HepG2 (cell line): ENCODE measurements at regions not wholly inside any gene's neighbourhood (a gene's known extent, or its start where the extent isn't known, plus 50 kb on each side); places are given as distances from the start of the nearest gene placed in this dataset.

Experiments
- BHLHE40 ChIP-seq: IDR thresholded peaks from 2 replicates; pipeline ENCODE4 v1.6.1; 2011; ENCODE audit warnings: low read length, improper control_type of control experiment
- CBX5 ChIP-seq: sonication (generic); formaldehyde crosslinking; IDR thresholded peaks from 2 replicates; pipeline ENCODE4 v1.4.0; 2020; ENCODE audit warnings: missing genetic modification reagents, borderline replicate concordance
- EED ChIP-seq: sonication (generic); formaldehyde crosslinking; IDR thresholded peaks from 2 replicates; pipeline ENCODE4 v1.5.0; 2020; ENCODE audit warnings: mild to moderate bottlenecking, missing genetic modification reagents
- EHMT2 ChIP-seq: fragments of 200-600 bp; sonication (generic); IDR thresholded peaks from 2 replicates; pipeline ENCODE4 v1.7.0; 2017; ENCODE audit warnings: antibody characterized with exemption, low read depth, low read length, borderline replicate concordance
- ERF ChIP-seq: IDR thresholded peaks from 2 replicates; pipeline ENCODE4 v1.6.1; 2018; ENCODE audit warnings: missing biosample characterization, missing genetic modification reagents
- FOXA1 ChIP-seq, 2 experiments: fragments of 450-650 bp in 1 of 2; sonication (generic) in 1 of 2; formaldehyde crosslinking in 1 of 2; IDR thresholded peaks; 2 replicates each; pipeline versions ENCODE4 v1.4.0 to v1.6.1; 2016 to 2020; ENCODE audit warnings: missing genetic modification reagents in 1 of 2
- HDAC1 ChIP-seq: sonication (generic); formaldehyde crosslinking; IDR thresholded peaks from 2 replicates; pipeline ENCODE4 v1.5.1; 2020; ENCODE audit warnings: mild to moderate bottlenecking, missing genetic modification reagents
- HNRNPK ChIP-seq: fragments of 200-400 bp; formaldehyde crosslinking; IDR thresholded peaks from 2 replicates; pipeline ENCODE4 v1.6.1; 2018; ENCODE audit warnings: low read length, low read depth, moderate library complexity, mild to moderate bottlenecking; ENCODE audit not compliant: poor library complexity, severe bottlenecking
- IRF2 ChIP-seq: IDR thresholded peaks from 2 replicates; pipeline ENCODE4 v1.6.1; 2018; ENCODE audit warnings: missing genetic modification reagents, missing compliant biosample characterization
- KDM5B ChIP-seq: sonication (generic); formaldehyde crosslinking; IDR thresholded peaks from 2 replicates; pipeline ENCODE4 v1.4.0; 2020; ENCODE audit warnings: missing genetic modification reagents, mild to moderate bottlenecking, borderline replicate concordance
- NFYC ChIP-seq: IDR thresholded peaks from 2 replicates; pipeline ENCODE4 v1.6.1; 2016; ENCODE audit warnings: missing genetic modification reagents, missing compliant biosample characterization
- ONECUT2 ChIP-seq: sonication (generic); formaldehyde crosslinking; IDR thresholded peaks from 2 replicates; pipeline ENCODE4 v1.4.0; 2020; ENCODE audit warnings: missing genetic modification reagents
- RAD21 ChIP-seq: fragments of 450-650 bp; formaldehyde crosslinking; IDR thresholded peaks from 2 replicates; pipeline ENCODE4 v1.5.0; 2020; ENCODE audit warnings: mild to moderate bottlenecking
- SIN3A ChIP-seq: IDR thresholded peaks from 2 replicates; pipeline ENCODE4 v1.6.1; 2011; ENCODE audit warnings: low read depth, mild to moderate bottlenecking, control low read depth, low read length, borderline replicate concordance
- SP1 ChIP-seq, 2 experiments: fragments of 450-650 bp in 1 of 2; sonication (generic) in 1 of 2; formaldehyde crosslinking in 1 of 2; IDR thresholded peaks; 2 replicates each; pipeline versions ENCODE4 v1.4.0 to v1.6.1; 2016 to 2020; ENCODE audit warnings: missing genetic modification reagents in 1 of 2
- XRCC5 ChIP-seq: fragments of 200-400 bp; formaldehyde crosslinking; optimal IDR thresholded peaks from 2 replicates; pipeline ENCODE3; 2017; ENCODE audit warnings: mild to moderate bottlenecking, low read length
- ZFX ChIP-seq: sonication (generic); formaldehyde crosslinking; IDR thresholded peaks from 2 replicates; pipeline ENCODE4 v1.4.0; 2020; ENCODE audit warnings: mild to moderate bottlenecking, low read depth, missing genetic modification reagents, moderate library complexity
- ZNF263 ChIP-seq: sonication (generic); formaldehyde crosslinking; IDR thresholded peaks from 2 replicates; pipeline ENCODE4 v1.4.0; 2020; ENCODE audit warnings: missing genetic modification reagents
- ZNF274 ChIP-seq: sonication (generic); formaldehyde crosslinking; IDR thresholded peaks from 2 replicates; pipeline ENCODE4 v1.5.1; 2020; ENCODE audit warnings: mild to moderate bottlenecking, missing genetic modification reagents
- ZNF292 ChIP-seq: sonication (generic); formaldehyde crosslinking; IDR thresholded peaks from 2 replicates; pipeline ENCODE4 v1.8.1; 2022; ENCODE audit warnings: mild to moderate bottlenecking, low read depth, missing genetic modification reagents, borderline replicate concordance
- ZNF331 ChIP-seq: sonication (generic); formaldehyde crosslinking; IDR thresholded peaks from 2 replicates; pipeline ENCODE4 v1.4.0; 2020; ENCODE audit warnings: missing genetic modification reagents
- ZNF44 ChIP-seq: sonication (generic); formaldehyde crosslinking; IDR thresholded peaks from 2 replicates; pipeline ENCODE4 v1.5.1; 2020; ENCODE audit warnings: mild to moderate bottlenecking, missing genetic modification reagents
- ZNF563 ChIP-seq: sonication (generic); formaldehyde crosslinking; IDR thresholded peaks from 2 replicates; pipeline ENCODE4 v1.8.0; 2022; ENCODE audit warnings: mild to moderate bottlenecking, moderate library complexity, missing genetic modification reagents
- ZNF768 ChIP-seq: sonication (generic); formaldehyde crosslinking; IDR thresholded peaks from 2 replicates; pipeline ENCODE4 v1.4.0; 2020; ENCODE audit warnings: missing genetic modification reagents
- ZNF850 ChIP-seq: sonication (generic); formaldehyde crosslinking; conservative IDR thresholded peaks from 2 replicates; pipeline ENCODE4 v1.9.0; 2021; ENCODE audit warnings: mild to moderate bottlenecking, missing genetic modification reagents
- ZSCAN22 ChIP-seq: sonication (generic); formaldehyde crosslinking; IDR thresholded peaks from 2 replicates; pipeline ENCODE4 v1.4.0; 2020; ENCODE audit warnings: mild to moderate bottlenecking, missing genetic modification reagents
- ZSCAN30 ChIP-seq: sonication (generic); formaldehyde crosslinking; IDR thresholded peaks from 2 replicates; pipeline ENCODE4 v1.5.0; 2020; ENCODE audit warnings: mild to moderate bottlenecking, missing genetic modification reagents
- TF ChIP-seq, protein P1 (sequence below): IDR thresholded peaks from 2 replicates; pipeline ENCODE4 v1.6.1; 2016; ENCODE audit warnings: missing genetic modification reagents, missing compliant biosample characterization
- TF ChIP-seq, protein P2 (sequence below): sonication (generic); formaldehyde crosslinking; IDR thresholded peaks from 2 replicates; pipeline ENCODE4 v1.5.0; 2020; ENCODE audit warnings: missing genetic modification reagents, mild to moderate bottlenecking, borderline replicate concordance
- TF ChIP-seq, protein P3 (sequence below): sonication (generic); formaldehyde crosslinking; IDR thresholded peaks from 2 replicates; pipeline ENCODE4 v1.9.0; 2022; ENCODE audit warnings: missing genetic modification reagents, mild to moderate bottlenecking, borderline replicate concordance

DNA sequence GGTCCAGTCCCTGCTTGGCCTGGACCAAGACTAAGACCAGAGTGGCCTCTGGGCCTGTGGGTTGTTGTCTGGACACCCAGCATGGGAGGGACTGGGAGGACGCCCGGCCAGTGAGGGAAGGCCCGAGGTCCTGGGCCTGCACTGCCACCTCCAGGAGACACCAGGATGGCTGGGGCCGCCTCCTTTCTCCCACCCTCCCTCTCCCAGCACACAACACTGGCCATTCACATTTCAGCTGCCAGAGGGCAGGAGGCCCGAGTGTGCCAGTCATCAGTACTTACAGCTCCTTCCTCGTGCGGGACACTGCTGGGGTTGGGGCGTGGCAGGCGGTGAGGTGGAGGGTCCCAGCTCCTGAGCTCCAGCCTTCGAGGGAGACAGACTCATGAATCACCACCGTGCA lies 133.5 kb downstream of the ASB1 start (continued):
- TF ChIP-seq, protein P1, sequence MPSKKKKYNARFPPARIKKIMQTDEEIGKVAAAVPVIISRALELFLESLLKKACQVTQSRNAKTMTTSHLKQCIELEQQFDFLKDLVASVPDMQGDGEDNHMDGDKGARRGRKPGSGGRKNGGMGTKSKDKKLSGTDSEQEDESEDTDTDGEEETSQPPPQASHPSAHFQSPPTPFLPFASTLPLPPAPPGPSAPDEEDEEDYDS (CRISPR knock-in tag) = peak; percentile 30; the same call in 1 of the 2 replicates
- TF ChIP-seq HNRNPK (no peak), ONECUT2 (CRISPR knock-in tag) (no peak), EED (CRISPR knock-in tag) (0 out of 2 replicates have a peak, but pooled peaks have one; percentile 20), BHLHE40 (peak; percentile 25; the same call in 1 of the 2 replicates), SP1 (IDR thresholded peaks at IDR 0.05) (no peak), SP1 (CRISPR knock-in tag; IDR thresholded peaks at IDR 0.05) (peak; percentile 22; the same call in 1 of the 2 replicates), ZNF563 (CRISPR knock-in tag) (peak; percentile 55; the same call in 1 of the 2 replicates), ERF (peak; percentile 56; the same call in 1 of the 2 replicates), KDM5B (peak; percentile 29; the same call in 1 of the 2 replicates), RAD21 (CRISPR knock-in tag) (peak; percentile 90), ZNF44 (CRISPR knock-in tag) (no peak), EHMT2 (no peak), ZSCAN30 (CRISPR knock-in tag) (no peak), NFYC (CRISPR knock-in tag) (peak; percentile 37), ZNF850 (no peak), FOXA1 (IDR thresholded peaks at IDR 0.05) (no peak), FOXA1 (CRISPR knock-in tag; IDR thresholded peaks at IDR 0.05) (peak; percentile 50), ZNF292 (CRISPR knock-in tag) (no peak), CBX5 (0 out of 2 replicates have a peak, but pooled peaks have one; percentile 32), ZFX (peak; percentile 53; the same call in 1 of the 2 replicates), HDAC1 (CRISPR knock-in tag) (no peak), ZNF768 (CRISPR knock-in tag) (peak; percentile 92), ZSCAN22 (CRISPR knock-in tag) (no peak), ZNF263 (CRISPR knock-in tag) (peak; percentile 73; the same call in 1 of the 2 replicates), ZNF331 (CRISPR knock-in tag) (peak; percentile 53; the same call in 1 of the 2 replicates), ZNF274 (CRISPR knock-in tag) (no peak), SIN3A (no peak), IRF2 (0 out of 2 replicates have a peak, but pooled peaks have one; percentile 55), XRCC5 (peak; percentile 52)
- TF ChIP-seq, protein P2, sequence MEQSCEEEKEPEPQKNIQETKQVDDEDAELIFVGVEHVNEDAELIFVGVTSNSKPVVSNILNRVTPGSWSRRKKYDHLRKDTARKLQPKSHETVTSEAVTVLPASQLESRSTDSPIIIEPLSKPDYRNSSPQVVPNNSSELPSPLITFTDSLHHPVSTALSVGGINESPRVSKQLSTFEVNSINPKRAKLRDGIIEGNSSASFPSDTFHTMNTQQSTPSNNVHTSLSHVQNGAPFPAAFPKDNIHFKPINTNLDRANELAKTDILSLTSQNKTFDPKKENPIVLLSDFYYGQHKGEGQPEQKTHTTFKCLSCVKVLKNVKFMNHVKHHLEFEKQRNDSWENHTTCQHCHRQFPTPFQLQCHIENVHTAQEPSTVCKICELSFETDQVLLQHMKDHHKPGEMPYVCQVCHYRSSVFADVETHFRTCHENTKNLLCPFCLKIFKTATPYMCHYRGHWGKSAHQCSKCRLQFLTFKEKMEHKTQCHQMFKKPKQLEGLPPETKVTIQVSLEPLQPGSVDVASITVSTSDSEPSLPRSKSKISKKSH (CRISPR knock-in tag) = no peak
- TF ChIP-seq, protein P3, sequence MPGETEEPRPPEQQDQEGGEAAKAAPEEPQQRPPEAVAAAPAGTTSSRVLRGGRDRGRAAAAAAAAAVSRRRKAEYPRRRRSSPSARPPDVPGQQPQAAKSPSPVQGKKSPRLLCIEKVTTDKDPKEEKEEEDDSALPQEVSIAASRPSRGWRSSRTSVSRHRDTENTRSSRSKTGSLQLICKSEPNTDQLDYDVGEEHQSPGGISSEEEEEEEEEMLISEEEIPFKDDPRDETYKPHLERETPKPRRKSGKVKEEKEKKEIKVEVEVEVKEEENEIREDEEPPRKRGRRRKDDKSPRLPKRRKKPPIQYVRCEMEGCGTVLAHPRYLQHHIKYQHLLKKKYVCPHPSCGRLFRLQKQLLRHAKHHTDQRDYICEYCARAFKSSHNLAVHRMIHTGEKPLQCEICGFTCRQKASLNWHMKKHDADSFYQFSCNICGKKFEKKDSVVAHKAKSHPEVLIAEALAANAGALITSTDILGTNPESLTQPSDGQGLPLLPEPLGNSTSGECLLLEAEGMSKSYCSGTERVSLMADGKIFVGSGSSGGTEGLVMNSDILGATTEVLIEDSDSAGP (CRISPR knock-in tag) = peak; percentile 35; the same call in 1 of the 2 replicates
